ENCODE measurements at regions not wholly inside any gene's neighbourhood (a gene's known extent, or its start where the extent isn't known, plus 50 kb on each side); places are given as distances from the start of the nearest gene placed in this dataset.

DNA sequence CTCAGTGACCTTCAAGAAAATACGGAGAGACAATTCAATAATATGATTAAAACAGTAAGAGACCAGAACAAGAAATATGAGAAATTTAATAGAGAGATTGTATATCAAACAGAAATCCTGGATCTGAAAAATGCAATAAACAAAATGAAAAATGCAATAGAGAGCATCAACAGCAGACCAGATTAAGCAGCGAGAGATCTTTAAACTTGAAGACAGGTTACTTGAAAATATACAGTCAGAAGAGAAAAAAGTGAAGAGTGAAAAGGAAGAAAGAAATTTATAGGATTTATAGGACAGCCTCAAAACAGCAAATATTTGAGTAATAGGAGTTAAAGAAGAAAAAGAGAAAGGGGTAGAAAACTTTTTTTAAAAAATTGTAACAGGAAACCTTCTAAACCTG lies 813.9 kb upstream of the GRM7 start:
- no peak for TF ChIP-seq CTCF (IDR thresholded peaks at IDR 0.05)
- TF ChIP-seq POLR2A (IDR thresholded peaks at IDR 0.05) = no peak

Measured in Peyer's patch (tissue), 4 donors.